Astrocyte (in vitro differentiated cells and primary cell): ENCODE measurements at regions not wholly inside any gene's neighbourhood (a gene's known extent, or its start where the extent isn't known, plus 50 kb on each side); places are given as distances from the start of the nearest gene placed in this dataset.

Source experiments
- EZH2 ChIP-seq: IDR thresholded peaks from 2 replicates; pipeline ENCODE4 v1.6.1; 2012; ENCODE audit warnings: mild to moderate bottlenecking, low read length, inconsistent platforms; ENCODE audit not compliant: insufficient read depth
- TF ChIP-seq, protein P1 (sequence below): IDR thresholded peaks from 2 replicates; pipeline ENCODE4 v1.5.1; 2011; ENCODE audit warnings: low read depth, mild to moderate bottlenecking, inconsistent platforms, low read length, moderate library complexity; ENCODE audit not compliant: insufficient read depth

DNA sequence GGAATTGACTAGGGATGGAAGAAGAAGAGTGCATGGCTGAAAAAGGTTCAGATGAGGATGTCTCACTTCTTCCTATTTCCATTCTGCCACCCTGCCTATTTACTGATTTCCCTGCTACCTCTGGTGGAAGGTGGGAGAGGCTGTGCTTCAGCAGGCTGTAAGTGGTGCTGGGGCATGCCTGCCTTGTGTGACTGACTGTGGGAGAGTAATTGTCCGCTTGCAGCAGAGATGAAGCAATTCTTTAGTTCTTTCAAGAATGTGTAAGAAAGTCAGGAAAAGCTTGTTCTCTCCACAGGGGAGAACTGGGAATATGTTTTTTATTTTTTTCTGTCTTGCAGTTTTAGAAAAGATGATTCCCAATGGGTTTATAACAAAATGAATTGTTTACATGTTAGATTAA is 72.5 kb upstream of the NYAP2 start:
- TF ChIP-seq, protein P1, sequence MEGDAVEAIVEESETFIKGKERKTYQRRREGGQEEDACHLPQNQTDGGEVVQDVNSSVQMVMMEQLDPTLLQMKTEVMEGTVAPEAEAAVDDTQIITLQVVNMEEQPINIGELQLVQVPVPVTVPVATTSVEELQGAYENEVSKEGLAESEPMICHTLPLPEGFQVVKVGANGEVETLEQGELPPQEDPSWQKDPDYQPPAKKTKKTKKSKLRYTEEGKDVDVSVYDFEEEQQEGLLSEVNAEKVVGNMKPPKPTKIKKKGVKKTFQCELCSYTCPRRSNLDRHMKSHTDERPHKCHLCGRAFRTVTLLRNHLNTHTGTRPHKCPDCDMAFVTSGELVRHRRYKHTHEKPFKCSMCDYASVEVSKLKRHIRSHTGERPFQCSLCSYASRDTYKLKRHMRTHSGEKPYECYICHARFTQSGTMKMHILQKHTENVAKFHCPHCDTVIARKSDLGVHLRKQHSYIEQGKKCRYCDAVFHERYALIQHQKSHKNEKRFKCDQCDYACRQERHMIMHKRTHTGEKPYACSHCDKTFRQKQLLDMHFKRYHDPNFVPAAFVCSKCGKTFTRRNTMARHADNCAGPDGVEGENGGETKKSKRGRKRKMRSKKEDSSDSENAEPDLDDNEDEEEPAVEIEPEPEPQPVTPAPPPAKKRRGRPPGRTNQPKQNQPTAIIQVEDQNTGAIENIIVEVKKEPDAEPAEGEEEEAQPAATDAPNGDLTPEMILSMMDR = no peak
- TF ChIP-seq EZH2 = no peak
